ENCODE measurements at regions not wholly inside any gene's neighbourhood (a gene's known extent, or its start where the extent isn't known, plus 50 kb on each side); places are given as distances from the start of the nearest gene placed in this dataset.

- Histone ChIP-seq H3K9me3 (replicated peaks in 1 of 3) (no peaks in the 10 kb centered on the region), H3K27ac (no peak overlapping the region), H3K4me3 (no peak overlapping the region), H3K36me3 (replicated peaks in 1 of 2) (no peaks in the 10 kb centered on the region), H3K27me3 (no peaks in the 10 kb centered on the region), H3K4me1 (replicated peaks in 1 of 2) (peaks cover 0 to 6% of the 10 kb centered on the region in 2 donors)
- intact Hi-C loops (cut with DNase I), result no loop called here
- TF ChIP-seq POLR2A (IDR thresholded peaks at IDR 0.05) (no peak), CTCF (IDR thresholded peaks at IDR 0.05) (no peak)
- DNase-seq, result peak in 5 of 7 donors; percentile 15 to 33 (median 26)
- WGBS, 4 donors, result 77 to 82% (median 79%) methylated on average over 9 of the region's 9 CpGs
Observed at GRCh38 chr10:78312197-78313047, 278.8 kb downstream of the RPS24 start.

- no peak for DNase-seq
- H3K36me3 ChIP-seq (replicated peaks in 1 of 2), result no peaks in the 10 kb centered on the region
- TF ChIP-seq CTCF (IDR thresholded peaks at IDR 0.05) (no peak), POLR2A (IDR thresholded peaks at IDR 0.05) (no peak)
- H3K27ac ChIP-seq, result no peak overlapping the region
- H3K9me3 ChIP-seq (replicated peaks in 1 of 3), result no peaks in the 10 kb centered on the region
- intact Hi-C loops (cut with DNase I), result no loop called here
- H3K27me3 ChIP-seq, result no peaks in the 10 kb centered on the region
- peaks cover 0 to 6% of the 10 kb centered on the region in 2 donors for H3K4me1 ChIP-seq (replicated peaks in 1 of 2)
- 77 to 98% (median 82%) methylated on average over 3 of the region's 3 CpGs for WGBS, 4 donors
- no peak overlapping the region for H3K4me3 ChIP-seq
Observed at GRCh38 chr10:78313048-78313381, 279.4 kb downstream of the RPS24 start.

- peaks cover 0 to 6% of the 10 kb centered on the region in 2 donors for H3K4me1 ChIP-seq (replicated peaks in 1 of 2)
- no peak overlapping the region for H3K27ac ChIP-seq
- no peak for DNase-seq
- no peaks in the 10 kb centered on the region for H3K36me3 ChIP-seq (replicated peaks in 1 of 2)
- 92 to 99% (median 94%) methylated on average over 3 of the region's 3 CpGs for WGBS, 4 donors
- intact Hi-C loops (cut with DNase I), result no loop called here
- H3K27me3 ChIP-seq, result no peaks in the 10 kb centered on the region
- TF ChIP-seq POLR2A (IDR thresholded peaks at IDR 0.05) (no peak), CTCF (IDR thresholded peaks at IDR 0.05) (no peak)
- H3K9me3 ChIP-seq (replicated peaks in 1 of 3), result no peaks in the 10 kb centered on the region
- no peak overlapping the region for H3K4me3 ChIP-seq
Observed at GRCh38 chr10:78313636-78314035, 280.0 kb downstream of the RPS24 start.

- no peaks in the 10 kb centered on the region for H3K27me3 ChIP-seq
- H3K36me3 ChIP-seq (replicated peaks in 1 of 2), result no peaks in the 10 kb centered on the region
- no peaks in the 10 kb centered on the region for H3K9me3 ChIP-seq (replicated peaks in 1 of 3)
- DNase-seq, result no peak
- 97 to 100% (median 100%) methylated on average over 2 of the region's 2 CpGs for WGBS, 4 donors
- peaks cover 0 to 6% of the 10 kb centered on the region in 2 donors for H3K4me1 ChIP-seq (replicated peaks in 1 of 2)
- intact Hi-C loops (cut with DNase I), result no loop called here
- no peak overlapping the region for H3K4me3 ChIP-seq
- TF ChIP-seq POLR2A (IDR thresholded peaks at IDR 0.05) (no peak), CTCF (IDR thresholded peaks at IDR 0.05) (no peak)
- H3K27ac ChIP-seq, result no peak overlapping the region
Observed at GRCh38 chr10:78314651-78315050, 281.0 kb downstream of the RPS24 start.
